ENCODE measurements at regions not wholly inside any gene's neighbourhood (a gene's known extent, or its start where the extent isn't known, plus 50 kb on each side); places are given as distances from the start of the nearest gene placed in this dataset.
A peak's percentile ranks its signal among the peaks of the same experiment; 100 is the strongest.
"Not testable (repeated sequence)": the region's sequence is repeated elsewhere in the genome, so short reads cannot be mapped to it uniquely, and the experiment has no call there.

DNA sequence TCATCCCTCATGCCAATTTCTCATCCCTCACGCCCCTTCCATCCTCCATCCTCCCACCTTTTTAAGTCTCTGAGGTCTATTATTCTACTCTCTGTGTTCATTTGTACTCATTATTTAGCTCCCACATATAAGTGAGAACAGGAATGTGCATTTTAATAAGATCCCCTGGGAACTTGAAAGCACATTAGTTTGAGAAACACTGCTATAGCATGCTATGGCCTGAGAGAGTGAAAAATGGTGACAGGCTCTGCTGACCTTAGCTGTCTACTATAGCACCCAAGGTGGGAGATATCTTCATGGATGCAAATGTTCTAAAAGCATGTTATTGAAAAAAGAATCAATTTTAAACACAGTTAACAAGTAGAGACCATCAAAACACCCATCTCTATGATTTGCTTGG is 712.0 kb downstream of the TFAP2A start:
- no peak for DNase-seq (ENCODE audit: low read depth)
- H3K4me3 ChIP-seq (ENCODE audit: low read length) = no peak overlapping the region
- TF ChIP-seq, protein P1, sequence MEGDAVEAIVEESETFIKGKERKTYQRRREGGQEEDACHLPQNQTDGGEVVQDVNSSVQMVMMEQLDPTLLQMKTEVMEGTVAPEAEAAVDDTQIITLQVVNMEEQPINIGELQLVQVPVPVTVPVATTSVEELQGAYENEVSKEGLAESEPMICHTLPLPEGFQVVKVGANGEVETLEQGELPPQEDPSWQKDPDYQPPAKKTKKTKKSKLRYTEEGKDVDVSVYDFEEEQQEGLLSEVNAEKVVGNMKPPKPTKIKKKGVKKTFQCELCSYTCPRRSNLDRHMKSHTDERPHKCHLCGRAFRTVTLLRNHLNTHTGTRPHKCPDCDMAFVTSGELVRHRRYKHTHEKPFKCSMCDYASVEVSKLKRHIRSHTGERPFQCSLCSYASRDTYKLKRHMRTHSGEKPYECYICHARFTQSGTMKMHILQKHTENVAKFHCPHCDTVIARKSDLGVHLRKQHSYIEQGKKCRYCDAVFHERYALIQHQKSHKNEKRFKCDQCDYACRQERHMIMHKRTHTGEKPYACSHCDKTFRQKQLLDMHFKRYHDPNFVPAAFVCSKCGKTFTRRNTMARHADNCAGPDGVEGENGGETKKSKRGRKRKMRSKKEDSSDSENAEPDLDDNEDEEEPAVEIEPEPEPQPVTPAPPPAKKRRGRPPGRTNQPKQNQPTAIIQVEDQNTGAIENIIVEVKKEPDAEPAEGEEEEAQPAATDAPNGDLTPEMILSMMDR (conservative IDR thresholded peaks at IDR 0.05; ENCODE audit: low read length) = no peak

DNA sequence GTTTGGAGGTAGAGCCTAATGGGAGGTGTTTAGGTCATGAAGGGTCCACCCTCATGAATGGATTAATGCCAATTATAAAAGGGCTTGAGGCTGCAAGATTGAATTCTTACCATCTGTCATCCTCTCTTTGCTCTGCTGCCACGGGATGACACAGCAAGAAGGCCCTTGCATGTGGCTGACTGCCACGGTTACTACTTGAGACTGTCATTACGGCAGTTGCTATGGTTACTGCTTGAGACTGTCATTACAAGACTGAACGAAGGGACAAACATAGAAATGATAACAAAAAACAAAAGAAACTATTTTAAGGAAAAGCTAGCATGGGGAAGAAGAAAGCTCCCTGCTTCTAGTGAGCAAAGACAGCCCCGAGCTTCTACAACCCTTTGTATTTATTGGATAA is 715.0 kb downstream of the TFAP2A start:
- no peak overlapping the region for H3K4me3 ChIP-seq (ENCODE audit: low read length)
- TF ChIP-seq, protein P1 (conservative IDR thresholded peaks at IDR 0.05; ENCODE audit: low read length) = no peak
- DNase-seq (ENCODE audit: low read depth) = peak; percentile 32

DNA sequence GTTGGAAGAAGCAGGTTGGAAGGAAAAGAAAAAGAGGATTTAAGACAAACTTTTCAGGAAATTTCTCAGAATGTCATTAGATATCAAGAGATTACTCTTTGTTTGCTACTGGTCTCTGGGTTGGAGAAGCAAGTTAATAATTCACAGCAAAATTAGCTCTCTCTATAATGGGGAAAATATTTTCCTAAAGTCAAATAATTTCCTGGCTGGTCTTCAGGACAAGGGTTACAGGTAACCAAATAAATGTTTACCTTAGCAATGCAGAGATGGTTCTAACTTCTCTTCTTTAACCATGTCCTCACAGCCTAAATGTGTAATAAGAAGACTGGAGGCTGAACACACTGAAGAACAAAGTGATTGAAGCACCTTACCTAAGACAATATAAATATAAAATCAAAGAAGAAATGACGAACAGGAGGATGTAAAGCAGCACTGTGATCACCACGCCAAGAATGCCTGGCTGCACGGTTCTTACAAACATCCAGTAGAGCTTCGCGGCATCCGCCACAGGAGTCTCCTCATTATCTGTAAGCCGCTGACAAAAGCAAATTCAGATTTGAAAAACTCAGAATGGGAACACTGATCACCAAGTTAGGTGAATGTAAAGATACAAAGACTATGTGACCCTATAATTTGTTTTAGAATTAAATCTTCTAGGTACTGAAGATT is 717.5 kb downstream of the TFAP2A start:
- TF ChIP-seq, protein P1 (conservative IDR thresholded peaks at IDR 0.05; ENCODE audit: low read length) = no peak
- no peak for DNase-seq (ENCODE audit: low read depth)
- no peak overlapping the region for H3K4me3 ChIP-seq (ENCODE audit: low read length)

DNA sequence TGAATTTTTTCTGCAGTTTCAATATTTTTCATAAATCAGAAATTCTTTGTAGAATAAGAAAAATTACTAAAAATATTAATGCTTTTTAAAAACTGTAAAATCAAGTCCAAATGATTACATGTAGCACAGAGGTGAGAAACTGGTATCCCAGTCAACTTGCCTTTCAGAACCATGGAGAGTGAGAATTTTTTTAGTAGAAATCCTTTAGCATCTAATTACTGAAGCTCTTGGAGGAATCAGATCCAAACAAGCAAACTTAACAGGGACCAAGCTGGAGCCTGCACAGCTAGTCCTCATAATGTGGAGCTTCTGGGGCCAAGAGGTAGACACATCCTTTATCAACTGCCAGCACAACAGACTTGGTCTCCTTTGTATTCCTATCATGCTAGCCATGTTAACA is 724.5 kb downstream of the TFAP2A start:
- DNase-seq (ENCODE audit: low read depth) = no peak
- TF ChIP-seq, protein P1 (conservative IDR thresholded peaks at IDR 0.05; ENCODE audit: low read length) = no peak
- H3K4me3 ChIP-seq (ENCODE audit: low read length) = no peak overlapping the region

DNA sequence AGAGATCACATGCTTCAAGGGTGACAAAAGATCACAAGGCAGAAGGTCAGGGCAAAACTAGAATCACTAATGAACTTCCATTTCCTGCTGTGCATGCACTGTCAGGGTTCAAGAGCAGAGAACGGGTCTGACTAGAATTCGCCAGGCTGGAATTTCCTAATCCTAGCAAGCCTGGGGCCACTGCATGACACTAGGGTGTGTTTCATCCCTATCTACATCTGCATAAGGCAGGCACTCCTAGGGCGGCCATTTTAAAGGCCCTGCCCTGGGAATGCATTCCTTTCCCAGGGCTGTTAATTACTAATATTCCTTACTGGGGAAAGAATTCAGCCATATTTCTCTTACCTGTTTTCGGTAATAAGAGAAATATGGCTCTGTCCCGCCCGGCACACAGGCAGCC is 734.1 kb downstream of the TFAP2A start:
- not testable (repeated sequence) for DNase-seq (ENCODE audit: low read depth); H3K4me3 ChIP-seq (ENCODE audit: low read length)

DNA sequence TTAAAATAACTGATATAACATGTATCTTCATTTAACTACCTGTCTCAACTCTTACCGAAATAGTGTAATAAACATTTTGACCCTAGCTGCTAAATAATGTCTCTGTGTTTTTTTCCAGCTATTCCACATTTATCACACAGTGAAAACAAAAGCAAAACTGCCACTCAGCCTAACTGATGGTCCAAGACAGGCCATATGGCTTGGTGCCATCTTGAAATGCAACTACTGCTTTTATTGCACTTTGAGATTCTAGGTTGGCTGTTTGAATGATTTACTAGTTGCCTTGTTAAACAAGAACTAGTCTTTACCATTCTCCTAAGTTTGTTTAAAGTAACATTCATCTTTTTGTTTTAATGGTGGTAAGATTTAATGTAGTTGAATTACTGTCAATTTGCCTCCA is 739.8 kb downstream of the TFAP2A start:
- H3K4me3 ChIP-seq (ENCODE audit: low read length) = no peak overlapping the region
- no peak for DNase-seq (ENCODE audit: low read depth)
- TF ChIP-seq, protein P1 (conservative IDR thresholded peaks at IDR 0.05; ENCODE audit: low read length) = no peak

DNA sequence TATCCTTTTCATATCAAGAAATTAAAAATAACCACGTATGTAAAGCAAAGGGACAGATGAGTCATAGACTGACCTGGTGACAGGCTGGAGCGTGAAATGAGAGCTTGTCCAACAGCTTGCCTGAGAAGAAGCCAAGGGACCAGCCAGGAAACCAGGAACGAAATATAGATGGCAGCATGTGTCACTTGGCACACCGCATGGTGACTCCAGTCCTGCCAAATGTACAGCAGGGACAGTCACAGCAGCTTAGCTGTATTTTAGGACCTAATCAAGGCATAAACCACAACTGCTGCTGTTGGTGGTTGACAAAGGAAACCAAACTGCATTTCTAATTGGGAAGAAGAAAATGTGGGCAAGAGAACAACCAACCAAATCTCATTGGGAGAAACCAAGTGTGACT is 755.0 kb downstream of the TFAP2A start:
- no peak for DNase-seq (ENCODE audit: low read depth)
- H3K4me3 ChIP-seq (ENCODE audit: low read length) = no peak overlapping the region
- TF ChIP-seq, protein P1 (conservative IDR thresholded peaks at IDR 0.05; ENCODE audit: low read length) = no peak

DNA sequence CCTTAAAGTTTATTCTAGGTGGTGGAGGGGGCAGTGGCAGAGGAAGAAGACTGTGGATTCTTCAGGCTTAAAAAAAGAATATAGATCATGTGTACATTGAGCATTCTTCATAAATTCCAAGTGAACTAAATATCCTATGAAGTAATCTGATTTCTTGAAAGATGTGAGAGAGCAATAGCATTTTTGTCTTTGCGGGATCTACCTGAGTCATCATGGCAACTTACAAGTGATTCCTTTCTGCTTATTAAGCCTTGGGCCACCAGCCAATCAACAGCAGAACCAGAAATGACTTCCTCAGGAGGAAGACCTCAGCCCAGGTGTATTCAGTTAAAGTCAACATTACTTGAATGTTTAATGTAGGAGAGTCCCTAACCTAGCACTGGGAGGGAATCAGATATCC is 756.9 kb downstream of the TFAP2A start:
- H3K4me3 ChIP-seq (ENCODE audit: low read length) = no peak overlapping the region
- peak; percentile 44 for DNase-seq (ENCODE audit: low read depth)
- TF ChIP-seq, protein P1 (conservative IDR thresholded peaks at IDR 0.05; ENCODE audit: low read length) = no peak

All from AG10803 (cell line).